Natural killer cell treated with Interleukin-12 subunit alpha and Interleukin-12 subunit beta and Interleukin-15 and Interleukin-18, amount 100 ng/mL, for 72 hours (primary cell): ENCODE measurements at regions not wholly inside any gene's neighbourhood (a gene's known extent, or its start where the extent isn't known, plus 50 kb on each side); places are given as distances from the start of the nearest gene placed in this dataset.
"Not testable (repeated sequence)": the region's sequence is repeated elsewhere in the genome, so short reads cannot be mapped to it uniquely, and the experiment has no call there.

Experiments
- ATAC-seq, 2 donors: fragments of 150-1000 bp; cut with Tn5 transposase in 1 of 2; sonication (Bioruptor Pico), chemical (Tn5 transposase) in 1 of 2; 2 replicates each; pipeline ENCODE4 v1.10.0; 2021
- DNase-seq: peaks from one replicate; pipeline ENCODE4 v3.0.0; 2022; ENCODE audit warnings: low spot score
- H3K27ac Mint-ChIP-seq, 2 donors: 1 replicate in 1 of 2; 2 replicates in 1 of 2; pipeline ENCODE4 v1.8.0; 2022; ENCODE audit warnings: mixed read lengths in 2 of 2, mild to moderate bottlenecking in 1 of 2, moderate library complexity in 1 of 2
- H3K27me3 Mint-ChIP-seq, 2 donors: 1 replicate in 1 of 2; 2 replicates in 1 of 2; pipeline ENCODE4 v1.8.0; 2022; ENCODE audit warnings: mixed read lengths in 2 of 2
- H3K36me3 Mint-ChIP-seq: one replicate; pipeline ENCODE4 v1.8.0; 2022; ENCODE audit warnings: mixed read lengths
- H3K4me1 Mint-ChIP-seq, 2 donors: 1 replicate in 1 of 2; 2 replicates in 1 of 2; pipeline ENCODE4 v1.8.0; 2022; ENCODE audit warnings: low read depth in 2 of 2, mixed read lengths in 2 of 2, mild to moderate bottlenecking in 1 of 2
- H3K4me3 Mint-ChIP-seq: one replicate; pipeline ENCODE4 v1.8.0; 2022; ENCODE audit warnings: mixed read lengths
- H3K9me3 Mint-ChIP-seq: 2 replicates; pipeline ENCODE4 v1.8.0; 2022; ENCODE audit warnings: mixed read lengths

DNA sequence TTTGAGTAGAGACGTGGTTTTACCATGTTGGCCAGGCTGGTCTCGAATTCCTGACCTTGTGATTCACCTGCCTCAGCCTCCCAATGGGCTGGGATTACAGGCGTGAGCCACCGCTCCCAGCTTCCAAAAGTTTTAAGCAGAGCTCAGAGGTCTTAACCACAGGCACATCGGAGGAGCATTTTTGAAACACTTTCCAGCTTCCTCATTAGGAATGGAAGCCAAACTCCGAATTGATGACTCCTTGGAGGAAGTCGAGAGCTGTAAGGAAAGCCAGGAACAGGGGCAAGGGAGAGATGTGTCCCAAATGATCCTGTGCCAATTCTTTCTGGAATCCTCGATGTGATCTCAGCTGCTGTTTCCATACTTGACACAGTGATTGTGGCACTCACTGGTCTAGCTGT is 56.2 kb upstream of the CCZ1B start:
- not testable (repeated sequence) for H3K4me3 Mint-ChIP-seq, H3K27ac Mint-ChIP-seq, DNase-seq, H3K4me1 Mint-ChIP-seq, H3K9me3 Mint-ChIP-seq, ATAC-seq, H3K36me3 Mint-ChIP-seq
- peaks cover 15 to 17% of the 10 kb centered on the region in 2 donors for H3K27me3 Mint-ChIP-seq

- H3K9me3 Mint-ChIP-seq, H3K4me1 Mint-ChIP-seq, H3K27ac Mint-ChIP-seq, DNase-seq, H3K4me3 Mint-ChIP-seq, ATAC-seq, H3K36me3 Mint-ChIP-seq: not testable (repeated sequence)
- peaks cover 15 to 21% of the 10 kb centered on the region in 2 donors for H3K27me3 Mint-ChIP-seq
These were observed 57.7 kb upstream of the CCZ1B start for GRCh38 chr7:6883756-6884155.

- no peak for ATAC-seq
- Mint-ChIP-seq H3K36me3 (no peaks in the 10 kb centered on the region), H3K4me3 (no peak overlapping the region), H3K27ac (no peak overlapping the region), H3K27me3 (peaks cover 7 to 10% of the 10 kb centered on the region in 2 donors), H3K9me3 (no peaks in the 10 kb centered on the region), H3K4me1 (no peaks in the 10 kb centered on the region)
- no peak for DNase-seq
These were observed 60.1 kb upstream of the CCZ1B start for GRCh38 chr7:6886198-6886597.

DNA sequence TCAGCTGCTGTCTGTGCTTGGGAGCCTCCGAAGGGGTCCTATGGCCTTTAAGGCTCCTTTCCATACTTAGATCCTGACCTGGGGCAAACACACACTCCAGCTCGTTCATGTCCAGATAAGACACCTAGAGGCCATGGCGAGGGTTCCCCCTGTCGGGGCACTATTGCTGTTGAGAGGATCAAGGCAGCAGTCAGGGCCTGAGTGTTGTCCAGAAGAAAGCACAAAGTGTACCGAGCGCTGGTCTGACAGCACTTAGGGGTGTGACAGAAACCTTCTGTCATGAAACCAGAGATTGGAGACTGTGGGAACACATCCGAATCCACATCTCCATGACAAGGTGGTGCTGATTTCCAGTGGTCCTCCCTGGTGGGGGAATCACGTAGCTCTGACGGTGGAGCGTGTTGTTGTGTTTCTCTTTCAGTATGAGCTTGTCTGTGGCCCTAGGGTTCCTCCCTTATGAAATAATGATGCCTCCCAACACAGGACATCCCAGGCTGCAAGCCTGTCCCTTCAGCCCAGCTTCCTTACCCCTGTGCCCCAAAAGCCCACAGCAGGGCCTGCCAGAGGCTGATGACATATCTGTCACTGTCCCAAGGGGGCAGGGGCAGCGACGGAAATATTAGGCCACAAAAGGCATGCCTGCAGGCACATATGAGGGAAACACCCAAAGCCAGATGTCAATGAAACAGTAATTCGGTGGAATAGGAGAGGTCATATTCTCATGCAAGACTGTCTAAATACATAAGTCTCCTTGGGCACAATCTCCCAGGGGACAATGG is 62.4 kb upstream of the CCZ1B start:
- ATAC-seq, H3K36me3 Mint-ChIP-seq, H3K4me3 Mint-ChIP-seq, H3K9me3 Mint-ChIP-seq, H3K4me1 Mint-ChIP-seq, DNase-seq, H3K27ac Mint-ChIP-seq: not testable (repeated sequence)
- peaks cover 7 to 10% of the 10 kb centered on the region in 2 donors for H3K27me3 Mint-ChIP-seq

GRCh38 chr7:6889252-6889812 is 63.3 kb upstream of the CCZ1B start:
- Mint-ChIP-seq H3K27me3 (peaks cover 5 to 9% of the 10 kb centered on the region in 2 donors), H3K27ac (no peak overlapping the region), H3K4me1 (no peaks in the 10 kb centered on the region), H3K36me3 (no peaks in the 10 kb centered on the region), H3K9me3 (no peaks in the 10 kb centered on the region), H3K4me3 (no peak overlapping the region)
- DNase-seq (no peak), ATAC-seq (no peak)

DNA sequence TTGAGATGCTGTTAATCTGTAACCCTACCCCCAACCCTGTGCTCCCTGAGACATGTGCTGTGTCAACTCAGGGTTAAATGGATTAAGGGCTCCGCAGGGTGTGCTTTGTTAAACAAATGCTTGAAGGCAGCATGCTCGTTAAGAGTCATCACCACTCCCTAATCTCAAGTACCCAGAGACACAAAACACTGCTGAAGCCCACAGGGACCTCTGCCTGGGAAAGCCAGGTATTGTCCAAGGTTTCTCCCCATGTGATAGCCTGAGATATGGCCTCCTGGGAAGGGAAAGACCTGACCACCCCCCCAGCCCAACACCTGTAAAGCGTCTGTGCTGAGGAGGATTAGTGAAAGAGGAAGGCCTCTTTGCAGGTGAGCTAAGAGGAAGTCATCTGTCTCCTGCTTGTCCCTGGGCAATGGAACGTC is 76.0 kb upstream of the CCZ1B start:
- not testable (repeated sequence) for H3K36me3 Mint-ChIP-seq, H3K9me3 Mint-ChIP-seq, H3K27ac Mint-ChIP-seq, ATAC-seq, H3K4me1 Mint-ChIP-seq, H3K4me3 Mint-ChIP-seq, DNase-seq, H3K27me3 Mint-ChIP-seq

DNA sequence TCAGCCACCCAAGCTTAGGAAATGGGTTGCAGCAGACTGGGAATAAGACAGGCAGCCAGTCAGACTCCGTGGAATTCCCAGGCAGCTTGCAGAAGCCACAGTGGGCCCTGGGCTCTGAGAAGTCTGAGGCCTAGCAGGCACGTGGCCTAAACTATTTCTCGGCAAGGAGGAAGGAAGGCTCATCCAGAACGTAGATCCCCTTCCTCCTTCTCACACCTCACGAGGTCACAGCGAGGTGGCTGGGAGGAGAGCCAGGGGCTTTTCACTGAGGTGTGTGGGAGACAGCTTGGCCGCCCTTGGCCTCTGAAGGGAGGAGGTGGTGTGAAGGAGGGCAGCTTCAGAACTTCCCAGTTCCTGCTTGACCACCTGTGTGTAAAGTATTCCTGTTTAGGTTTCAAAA is 77.2 kb upstream of the CCZ1B start:
- not testable (repeated sequence) for H3K36me3 Mint-ChIP-seq, H3K4me3 Mint-ChIP-seq, H3K27me3 Mint-ChIP-seq

GRCh38 chr7:6903792-6904191 is 77.7 kb upstream of the CCZ1B start:
- not testable (repeated sequence) for H3K9me3 Mint-ChIP-seq, H3K27ac Mint-ChIP-seq

More for the DNA sequence above, 77.2 kb upstream of the CCZ1B start:
- H3K4me1 Mint-ChIP-seq, H3K27ac Mint-ChIP-seq, ATAC-seq, DNase-seq, H3K9me3 Mint-ChIP-seq: not testable (repeated sequence)

GRCh38 chr7:6917258-6917657 is 91.2 kb upstream of the CCZ1B start:
- no peak overlapping the region for H3K27ac Mint-ChIP-seq
- no peak overlapping the region for H3K4me3 Mint-ChIP-seq
- no peak for DNase-seq
- no peak for ATAC-seq
- no peaks in the 10 kb centered on the region for H3K4me1 Mint-ChIP-seq
- H3K9me3 Mint-ChIP-seq: no peaks in the 10 kb centered on the region
- H3K27me3 Mint-ChIP-seq: peaks cover 9 to 11% of the 10 kb centered on the region in 2 donors
- H3K36me3 Mint-ChIP-seq: no peaks in the 10 kb centered on the region

More at GRCh38 chr7:6903792-6904191, 77.7 kb upstream of the CCZ1B start:
- not testable (repeated sequence) for H3K36me3 Mint-ChIP-seq, H3K4me1 Mint-ChIP-seq, H3K4me3 Mint-ChIP-seq, DNase-seq, H3K27me3 Mint-ChIP-seq, ATAC-seq

- DNase-seq, H3K4me3 Mint-ChIP-seq, H3K36me3 Mint-ChIP-seq, ATAC-seq, H3K27ac Mint-ChIP-seq, H3K4me1 Mint-ChIP-seq, H3K9me3 Mint-ChIP-seq: not testable (repeated sequence)
- peaks cover 9 to 11% of the 10 kb centered on the region in 2 donors for H3K27me3 Mint-ChIP-seq
These were observed 93.1 kb upstream of the CCZ1B start for GRCh38 chr7:6919169-6919568.

GRCh38 chr7:6924523-6924922 is 98.4 kb upstream of the CCZ1B start:
- not testable (repeated sequence) for H3K9me3 Mint-ChIP-seq, H3K27me3 Mint-ChIP-seq, DNase-seq, H3K4me1 Mint-ChIP-seq, H3K27ac Mint-ChIP-seq, ATAC-seq, H3K4me3 Mint-ChIP-seq, H3K36me3 Mint-ChIP-seq

DNA sequence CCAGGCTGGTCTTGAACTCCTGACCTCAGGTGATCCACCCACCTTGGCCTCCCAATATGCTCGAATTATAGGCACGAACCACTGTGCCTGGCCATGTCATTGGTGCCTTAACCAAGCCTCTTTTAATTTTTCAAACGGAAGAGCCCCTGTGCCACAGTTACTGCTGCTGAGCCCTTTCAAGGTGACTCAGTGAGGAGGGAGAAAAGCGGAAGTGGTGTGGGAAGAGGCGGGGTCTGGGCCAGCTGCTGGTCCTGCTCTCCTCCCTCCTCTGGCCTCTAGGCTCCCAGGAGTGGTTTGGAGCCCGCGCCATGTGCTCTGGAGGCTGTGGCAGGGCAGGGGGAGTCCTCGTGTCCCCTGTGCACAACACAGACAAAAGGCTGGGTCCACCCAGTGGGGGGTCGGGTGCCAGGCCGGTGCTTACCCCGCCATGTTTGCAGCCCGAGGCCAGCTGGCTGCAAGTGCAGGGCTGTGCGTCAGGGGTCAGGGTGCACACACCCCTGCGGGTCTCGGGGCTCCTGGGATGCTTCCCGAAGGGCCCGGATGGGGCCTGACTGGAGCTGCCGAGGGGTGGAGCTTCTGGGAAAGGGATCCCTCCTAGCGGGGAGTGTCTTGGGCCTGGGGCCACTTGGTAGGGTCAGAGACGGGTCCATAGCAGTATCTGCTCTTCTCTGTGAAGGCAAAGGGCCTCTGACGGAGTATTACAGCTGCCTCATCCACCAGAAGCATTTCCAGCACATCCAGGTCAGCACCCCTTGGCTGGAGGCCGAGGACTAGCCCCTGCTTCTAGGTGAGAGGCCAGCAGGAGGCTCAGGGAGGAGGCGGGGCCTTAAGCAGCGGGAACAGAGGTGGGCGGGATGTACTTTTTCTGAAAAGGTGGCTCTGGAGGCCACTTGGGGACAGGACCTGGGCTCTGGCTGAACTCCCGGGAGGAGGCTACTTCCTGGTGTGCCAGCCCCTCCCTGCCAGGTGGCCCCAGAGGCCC is 100.4 kb upstream of the CCZ1B start:
- H3K27ac Mint-ChIP-seq: peak overlapping the region in 1 of 2 donors; percentile 21
- H3K27me3 Mint-ChIP-seq, ATAC-seq, H3K4me3 Mint-ChIP-seq, DNase-seq, H3K36me3 Mint-ChIP-seq, H3K4me1 Mint-ChIP-seq, H3K9me3 Mint-ChIP-seq: not testable (repeated sequence)

DNA sequence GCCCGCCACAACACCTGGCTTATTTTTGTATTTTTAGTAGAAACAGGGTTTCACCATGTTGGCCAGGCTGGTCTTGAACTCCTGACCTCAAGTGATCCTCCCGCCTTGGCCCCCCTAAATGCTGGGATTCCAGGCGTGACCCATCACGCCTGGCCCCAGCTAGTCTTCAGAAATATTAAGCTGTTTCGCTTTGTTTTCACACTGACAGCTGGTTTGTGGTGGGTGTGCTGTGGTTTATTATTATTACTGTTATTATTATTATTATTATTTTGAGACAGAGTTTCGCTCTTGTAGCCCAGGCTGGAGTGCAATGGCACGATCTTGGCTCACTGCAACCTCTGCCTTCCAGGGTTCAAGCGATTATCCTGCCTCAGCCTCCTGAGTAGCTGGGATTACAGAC is 101.6 kb upstream of the CCZ1B start:
- not testable (repeated sequence) for DNase-seq, H3K36me3 Mint-ChIP-seq, H3K4me3 Mint-ChIP-seq, H3K27me3 Mint-ChIP-seq, ATAC-seq, H3K27ac Mint-ChIP-seq, H3K9me3 Mint-ChIP-seq, H3K4me1 Mint-ChIP-seq

- H3K27me3 Mint-ChIP-seq, H3K27ac Mint-ChIP-seq, H3K4me1 Mint-ChIP-seq, ATAC-seq, H3K9me3 Mint-ChIP-seq, DNase-seq, H3K4me3 Mint-ChIP-seq, H3K36me3 Mint-ChIP-seq: not testable (repeated sequence)
These were observed 103.5 kb upstream of the CCZ1B start for GRCh38 chr7:6929588-6929987.
